ENCODE measurements at regions not wholly inside any gene's neighbourhood (a gene's known extent, or its start where the extent isn't known, plus 50 kb on each side); places are given as distances from the start of the nearest gene placed in this dataset.
"Not testable (repeated sequence)": the region's sequence is repeated elsewhere in the genome, so short reads cannot be mapped to it uniquely, and the experiment has no call there.

DNA sequence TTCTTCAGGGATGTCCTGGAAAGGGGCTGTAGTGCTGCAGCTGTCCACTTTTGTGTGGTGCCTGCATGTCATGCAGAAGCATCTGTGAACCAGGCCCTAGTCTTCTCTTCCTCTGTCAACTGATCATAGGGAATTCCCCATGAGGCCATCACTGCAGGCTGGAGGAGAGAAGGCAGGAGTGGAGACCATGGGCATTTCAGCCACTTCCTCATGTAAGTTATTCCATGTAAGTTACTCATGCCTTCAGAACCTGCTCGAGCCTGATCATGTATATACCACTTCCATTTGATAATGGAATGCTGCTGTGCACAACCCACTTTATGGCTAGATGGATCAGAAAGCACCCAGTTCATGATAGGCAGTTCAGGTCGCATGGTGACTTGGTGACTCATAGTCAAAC lies 714.0 kb downstream of the METTL4 start:
- TF ChIP-seq, protein P1, sequence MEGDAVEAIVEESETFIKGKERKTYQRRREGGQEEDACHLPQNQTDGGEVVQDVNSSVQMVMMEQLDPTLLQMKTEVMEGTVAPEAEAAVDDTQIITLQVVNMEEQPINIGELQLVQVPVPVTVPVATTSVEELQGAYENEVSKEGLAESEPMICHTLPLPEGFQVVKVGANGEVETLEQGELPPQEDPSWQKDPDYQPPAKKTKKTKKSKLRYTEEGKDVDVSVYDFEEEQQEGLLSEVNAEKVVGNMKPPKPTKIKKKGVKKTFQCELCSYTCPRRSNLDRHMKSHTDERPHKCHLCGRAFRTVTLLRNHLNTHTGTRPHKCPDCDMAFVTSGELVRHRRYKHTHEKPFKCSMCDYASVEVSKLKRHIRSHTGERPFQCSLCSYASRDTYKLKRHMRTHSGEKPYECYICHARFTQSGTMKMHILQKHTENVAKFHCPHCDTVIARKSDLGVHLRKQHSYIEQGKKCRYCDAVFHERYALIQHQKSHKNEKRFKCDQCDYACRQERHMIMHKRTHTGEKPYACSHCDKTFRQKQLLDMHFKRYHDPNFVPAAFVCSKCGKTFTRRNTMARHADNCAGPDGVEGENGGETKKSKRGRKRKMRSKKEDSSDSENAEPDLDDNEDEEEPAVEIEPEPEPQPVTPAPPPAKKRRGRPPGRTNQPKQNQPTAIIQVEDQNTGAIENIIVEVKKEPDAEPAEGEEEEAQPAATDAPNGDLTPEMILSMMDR (IDR thresholded peaks at IDR 0.05): not testable (repeated sequence)
- TF ChIP-seq POLR2AphosphoS5, POLR2A, EP300 (IDR thresholded peaks at IDR 0.05): not testable (repeated sequence)

All from stomach (tissue), 4 donors.